Stimulated activated CD8-positive, alpha-beta memory T cell treated with anti-CD3 and anti-CD28 coated beads, Interleukin-15, amount 100 ng/mL, for 4 hours (primary cell): ENCODE measurements at regions not wholly inside any gene's neighbourhood (a gene's known extent, or its start where the extent isn't known, plus 50 kb on each side); places are given as distances from the start of the nearest gene placed in this dataset.

Source experiments
- DNase-seq, 2 donors: peaks; one replicate each; pipeline ENCODE4 v3.0.0-alpha.2; 2020; ENCODE audit warnings: low read depth in 2 of 2

DNA sequence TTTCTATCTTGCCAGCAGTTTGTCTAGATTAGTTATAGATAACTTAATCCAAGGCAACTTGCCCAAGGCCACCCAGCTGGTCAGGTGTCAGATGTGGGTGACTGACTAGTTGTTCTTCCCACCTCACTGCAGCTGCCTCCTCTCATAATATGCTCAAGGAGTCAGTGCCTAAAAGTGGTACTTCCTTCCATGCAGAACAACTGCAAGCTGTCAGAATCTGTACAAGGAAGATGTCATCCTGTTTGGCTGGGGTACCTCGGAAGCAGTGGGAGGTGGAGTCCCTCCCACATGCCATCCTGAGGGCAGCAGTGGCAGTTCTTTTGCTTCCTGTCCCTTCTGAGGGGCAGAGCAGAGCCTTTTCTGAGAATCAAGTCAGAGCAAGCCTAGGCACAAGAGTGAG lies 193.2 kb upstream of the RFC3 start:
- no peak for DNase-seq

- DNase-seq: no peak
Observed at GRCh38 chr13:33626407-33626806, 191.5 kb upstream of the RFC3 start.

DNA sequence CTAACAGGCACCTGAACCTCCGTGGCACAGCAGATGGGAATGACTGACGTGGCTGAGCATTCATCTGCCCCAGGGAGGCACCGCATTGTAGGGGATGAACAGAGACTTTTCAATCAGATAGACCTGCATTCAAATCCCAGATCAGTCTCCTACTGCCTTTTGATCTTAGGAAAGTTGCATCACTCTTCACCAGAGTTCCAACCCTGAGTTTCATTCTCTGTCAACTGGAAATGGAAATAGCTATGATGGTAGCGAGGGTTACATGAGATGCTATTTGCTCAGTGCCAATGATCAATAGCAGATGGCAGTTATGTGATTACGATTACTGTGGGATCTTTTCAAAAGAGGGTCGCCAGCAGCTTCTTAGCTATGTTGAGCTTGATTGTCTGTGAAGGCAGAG lies 189.3 kb upstream of the RFC3 start:
- DNase-seq: no peak

- no peak for DNase-seq
Observed at GRCh38 chr13:33629605-33630360, 188.2 kb upstream of the RFC3 start.

- DNase-seq: no peak
Observed at GRCh38 chr13:33633701-33634545, 184.0 kb upstream of the RFC3 start.

GRCh38 chr13:33634546-33634982 lies 183.4 kb upstream of the RFC3 start:
- DNase-seq: no peak

GRCh38 chr13:33636243-33636642 lies 181.7 kb upstream of the RFC3 start:
- DNase-seq: no peak

GRCh38 chr13:33636955-33637670 lies 180.8 kb upstream of the RFC3 start:
- no peak for DNase-seq

DNA sequence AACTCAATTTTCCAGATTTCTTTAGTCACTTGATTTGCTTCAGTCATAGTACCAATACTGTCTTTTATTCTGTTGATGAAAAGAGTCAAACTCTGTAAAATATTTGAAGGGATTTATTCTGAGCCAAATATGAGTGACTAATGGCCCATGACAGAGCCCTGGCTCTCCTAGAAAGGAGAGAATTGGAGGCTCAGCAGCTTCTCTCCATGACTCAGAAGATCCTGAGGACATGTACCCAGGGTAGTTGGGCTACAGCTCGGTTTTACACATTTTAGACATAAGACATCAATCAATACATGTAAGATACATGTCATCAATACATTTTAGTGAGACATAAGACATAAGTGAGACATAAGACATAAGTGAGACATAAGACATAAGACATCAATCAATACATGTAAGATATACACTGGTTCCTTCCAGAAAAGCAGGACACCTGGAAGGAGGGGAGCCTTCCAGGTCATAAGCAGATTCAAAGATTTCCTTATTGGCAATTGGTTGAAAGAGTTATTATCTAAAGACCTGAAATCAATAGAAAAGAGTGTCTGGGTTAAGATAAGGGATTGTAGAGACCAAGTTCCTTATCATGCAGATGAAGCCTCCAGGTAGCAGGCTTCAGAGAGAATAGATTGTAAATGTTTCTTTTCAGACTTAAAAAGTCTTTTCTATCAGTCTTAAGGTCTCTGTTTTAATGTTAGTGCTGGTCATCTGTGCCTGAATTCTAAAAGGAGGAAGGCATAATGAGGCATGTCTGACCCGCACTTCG lies 179.8 kb upstream of the RFC3 start:
- no peak for DNase-seq

DNA sequence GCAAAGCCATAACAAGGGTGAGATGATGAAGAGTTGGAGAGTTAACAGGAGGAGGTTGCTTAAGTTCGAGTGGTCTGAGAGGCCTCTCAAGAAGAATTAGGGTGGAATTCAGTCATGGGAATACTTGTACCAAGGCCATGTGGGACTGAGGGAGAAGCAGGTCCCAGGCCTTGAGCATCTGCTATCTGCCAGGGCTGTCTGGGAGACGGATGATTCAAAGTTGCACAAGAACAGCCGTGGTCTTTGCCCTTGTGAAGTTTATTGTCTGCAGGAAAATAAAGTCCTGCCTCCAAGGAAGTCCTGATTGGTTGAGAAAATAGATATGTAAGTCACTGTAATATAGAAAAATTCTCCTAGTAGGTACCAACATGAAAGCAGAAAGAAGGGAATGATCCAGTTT lies 178.8 kb upstream of the RFC3 start:
- no peak for DNase-seq

GRCh38 chr13:33639626-33640080 lies 178.3 kb upstream of the RFC3 start:
- DNase-seq: peak in 1 of 2 donors; percentile 18

DNA sequence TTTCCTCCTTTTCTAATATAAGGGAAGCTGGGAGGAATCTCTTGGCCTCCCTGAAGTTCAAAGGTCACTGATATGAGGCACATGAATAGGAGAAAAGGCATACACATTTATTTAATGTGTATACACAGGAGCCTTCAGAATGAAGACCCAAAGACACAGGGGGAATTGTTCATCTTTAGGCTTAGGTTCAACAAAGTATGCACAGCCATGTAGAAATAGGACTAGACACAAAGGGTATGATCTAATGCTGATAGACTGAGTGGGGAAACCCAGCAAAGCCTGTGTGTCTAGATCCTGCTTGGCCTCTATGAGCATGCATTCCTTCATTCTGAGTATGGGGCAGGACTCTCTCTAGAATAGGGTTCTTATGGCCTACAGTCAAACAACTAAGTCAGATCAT lies 177.1 kb upstream of the RFC3 start:
- no peak for DNase-seq

DNA sequence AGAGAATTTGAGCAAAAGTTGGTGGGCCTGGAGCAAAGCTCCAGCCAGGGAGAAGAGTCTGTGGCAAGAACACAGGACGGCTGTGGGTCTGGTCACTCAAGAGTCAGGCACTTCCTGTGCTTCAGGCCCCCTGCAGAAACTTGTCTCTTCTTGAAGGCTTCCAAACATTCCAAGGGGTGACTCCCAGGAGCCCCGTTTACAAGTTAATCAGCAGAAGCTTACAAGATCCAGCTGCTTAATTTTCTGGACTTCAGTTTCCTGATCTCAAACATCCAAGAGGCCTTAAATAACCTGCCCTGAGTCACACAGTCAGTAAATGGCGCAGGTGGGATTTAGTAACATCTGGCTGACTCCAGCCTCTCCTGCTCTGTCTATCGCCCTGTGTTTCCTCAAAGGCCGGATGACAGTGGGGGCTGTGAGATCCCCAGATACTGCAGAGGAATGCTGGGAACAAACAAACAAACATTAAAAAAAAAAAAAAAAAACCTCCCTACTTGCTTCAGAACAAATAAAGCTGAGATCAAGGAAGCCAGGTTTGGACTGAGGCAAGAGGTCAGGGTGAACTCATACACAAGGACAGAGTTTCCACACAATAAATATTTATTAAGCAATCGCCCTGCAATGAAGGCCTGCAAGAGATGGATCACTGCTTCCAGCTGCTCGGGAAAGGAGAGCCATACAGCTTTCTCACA lies 175.4 kb upstream of the RFC3 start:
- no peak for DNase-seq

- no peak for DNase-seq
Observed at GRCh38 chr13:33644581-33645543, 173.1 kb upstream of the RFC3 start.

DNA sequence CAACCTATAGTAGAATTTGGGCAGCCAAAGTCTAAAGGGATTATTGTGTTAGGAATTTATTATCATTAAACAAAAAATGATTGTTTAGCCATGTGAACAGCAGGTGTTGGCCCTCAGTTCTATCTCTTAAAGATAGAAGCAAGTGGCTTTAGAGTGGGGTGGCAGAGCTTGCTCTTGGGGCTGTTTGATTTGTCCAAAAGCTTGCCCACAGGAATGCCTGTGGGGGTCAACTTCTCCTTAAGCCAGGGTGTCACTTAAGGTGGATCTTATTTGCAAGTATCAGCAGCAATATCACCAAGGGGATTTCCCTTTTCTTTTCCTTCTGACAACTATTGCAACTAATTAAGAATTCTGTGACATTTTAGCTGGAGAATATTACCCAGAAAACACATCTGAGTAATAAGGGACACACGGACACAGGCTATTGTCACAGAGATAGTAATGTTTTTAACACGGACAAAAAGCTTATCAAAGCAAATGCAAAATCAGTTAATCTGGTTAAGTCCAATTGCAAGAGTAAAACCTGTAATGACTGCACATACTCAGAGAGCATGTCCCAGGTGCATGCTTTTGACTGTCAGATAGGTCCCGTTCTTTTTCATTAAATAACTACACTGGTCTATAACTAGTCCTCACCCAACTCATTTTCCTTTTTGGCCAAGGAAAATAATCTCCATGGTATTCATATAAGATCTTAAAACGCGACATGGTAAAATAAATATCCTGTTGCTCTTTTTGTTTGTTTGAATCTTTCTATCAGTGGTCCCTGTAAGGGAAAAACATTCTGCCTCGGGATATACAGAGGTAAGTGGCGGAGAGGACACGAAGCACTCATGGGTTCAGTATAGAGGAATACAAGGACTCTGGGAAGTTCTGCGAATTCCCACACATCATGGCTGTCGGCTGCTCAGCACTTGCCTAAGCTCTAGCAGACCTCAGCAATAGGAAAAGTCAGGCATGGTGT lies 172.1 kb upstream of the RFC3 start:
- DNase-seq: no peak

GRCh38 chr13:33649212-33649878 lies 168.6 kb upstream of the RFC3 start:
- DNase-seq: no peak

DNA sequence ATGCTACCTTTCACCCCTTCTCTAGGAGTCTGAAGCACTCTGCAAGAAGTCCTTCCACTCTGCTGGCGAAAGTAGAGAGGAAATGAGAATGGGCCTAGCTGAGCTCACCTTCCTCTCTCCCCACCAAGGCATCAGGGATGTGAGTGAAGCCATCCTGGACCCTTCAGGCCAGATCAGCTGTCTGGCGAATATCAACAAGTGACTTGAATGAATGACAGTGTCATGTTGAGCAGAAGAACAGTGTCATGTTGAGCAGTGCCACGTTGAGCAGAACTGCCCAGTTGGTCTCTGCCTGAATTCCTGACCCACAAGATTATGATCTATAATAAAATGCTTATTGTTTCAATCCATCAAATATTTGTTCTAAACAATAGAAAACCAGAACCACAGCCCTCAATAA lies 166.2 kb upstream of the RFC3 start:
- DNase-seq: no peak

- DNase-seq: no peak
Observed at GRCh38 chr13:33657274-33657673, 160.7 kb upstream of the RFC3 start.
